ENCODE measurements at regions not wholly inside any gene's neighbourhood (a gene's known extent, or its start where the extent isn't known, plus 50 kb on each side); places are given as distances from the start of the nearest gene placed in this dataset.
"Not testable (repeated sequence)": the region's sequence is repeated elsewhere in the genome, so short reads cannot be mapped to it uniquely, and the experiment has no call there.

DNA sequence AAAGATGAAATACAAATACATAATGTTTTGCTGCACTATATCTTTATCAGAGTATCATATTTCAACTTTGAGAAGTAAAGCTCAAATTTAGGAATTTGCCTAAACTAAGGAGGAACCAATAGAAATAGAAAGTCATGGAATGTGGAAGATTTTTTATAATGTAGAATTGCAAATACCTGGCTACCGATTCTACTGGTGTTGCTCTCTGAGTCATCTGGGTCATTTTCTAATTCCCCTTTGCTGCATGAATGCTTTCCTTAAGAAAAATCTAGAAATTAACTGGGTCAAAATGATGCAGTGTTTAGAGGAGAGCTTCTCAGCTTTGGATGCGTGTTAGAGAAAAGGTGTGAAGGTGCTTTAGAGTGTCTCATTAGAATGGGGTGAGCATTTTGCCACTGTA, 568.9 kb upstream of the ANKRD30A start:
- DNase-seq (ENCODE audit: low spot score), result no peak

- DNase-seq (ENCODE audit: low spot score), result no peak
These were observed 570.4 kb upstream of the ANKRD30A start for GRCh38 chr10:36555036-36555435.

DNA sequence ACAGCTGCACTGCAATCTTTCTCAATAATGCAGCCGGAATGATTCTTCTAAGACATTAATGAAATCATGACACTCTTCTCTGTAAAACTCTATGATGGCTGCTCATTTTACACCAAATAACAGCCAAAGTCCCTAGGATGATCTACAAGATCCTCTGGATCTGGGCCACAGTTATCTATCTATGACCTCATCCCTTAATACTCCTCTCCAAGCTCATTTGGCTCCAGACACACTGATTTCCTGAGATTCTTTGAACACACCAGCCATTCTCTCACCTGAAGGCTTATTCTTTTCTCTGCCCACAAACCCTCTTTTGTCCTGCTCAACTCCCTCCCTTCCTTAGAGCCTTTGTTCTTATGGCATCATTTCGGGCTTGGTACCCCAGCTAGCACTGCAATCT, 577.4 kb upstream of the ANKRD30A start:
- DNase-seq (ENCODE audit: low spot score), result no peak

GRCh38 chr10:36542493-36542892, 582.9 kb upstream of the ANKRD30A start:
- no peak for DNase-seq (ENCODE audit: low spot score)

- DNase-seq (ENCODE audit: low spot score), result no peak
These were observed 584.8 kb upstream of the ANKRD30A start for GRCh38 chr10:36540611-36541010.

- no peak for DNase-seq (ENCODE audit: low spot score)
These were observed 586.3 kb upstream of the ANKRD30A start for GRCh38 chr10:36538953-36539586.

GRCh38 chr10:36534471-36535002, 590.9 kb upstream of the ANKRD30A start:
- peak; percentile 72 for DNase-seq (ENCODE audit: low spot score)

GRCh38 chr10:36533861-36534260, 591.5 kb upstream of the ANKRD30A start:
- no peak for DNase-seq (ENCODE audit: low spot score)

- DNase-seq (ENCODE audit: low spot score), result no peak
These were observed 592.1 kb upstream of the ANKRD30A start for GRCh38 chr10:36533316-36533715.

- DNase-seq (ENCODE audit: low spot score), result peak; percentile 27
These were observed 593.8 kb upstream of the ANKRD30A start for GRCh38 chr10:36531621-36532020.

GRCh38 chr10:36526033-36526432, 599.4 kb upstream of the ANKRD30A start:
- no peak for DNase-seq (ENCODE audit: low spot score)

- not testable (repeated sequence) for DNase-seq (ENCODE audit: low spot score)
These were observed 601.3 kb upstream of the ANKRD30A start for GRCh38 chr10:36524126-36524525.

DNA sequence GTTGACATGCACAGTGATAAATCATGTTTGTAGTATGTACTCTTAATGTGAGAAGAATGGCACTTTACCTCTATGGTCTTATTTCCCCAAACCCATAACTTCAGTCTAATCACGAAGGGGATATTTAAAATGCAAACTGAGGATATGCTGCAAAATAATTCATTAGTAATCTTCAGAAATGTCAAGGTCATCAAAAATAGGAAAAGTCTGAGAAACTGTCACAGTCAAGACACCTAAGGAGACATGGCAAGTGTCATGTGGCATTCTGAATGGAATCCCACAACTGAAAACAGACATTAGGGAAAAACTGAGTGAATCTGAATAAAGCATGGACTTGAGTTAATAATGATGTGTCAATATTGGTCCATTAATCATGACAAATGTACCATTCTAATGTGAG, 605.5 kb upstream of the ANKRD30A start:
- no peak for DNase-seq (ENCODE audit: low spot score)

DNA sequence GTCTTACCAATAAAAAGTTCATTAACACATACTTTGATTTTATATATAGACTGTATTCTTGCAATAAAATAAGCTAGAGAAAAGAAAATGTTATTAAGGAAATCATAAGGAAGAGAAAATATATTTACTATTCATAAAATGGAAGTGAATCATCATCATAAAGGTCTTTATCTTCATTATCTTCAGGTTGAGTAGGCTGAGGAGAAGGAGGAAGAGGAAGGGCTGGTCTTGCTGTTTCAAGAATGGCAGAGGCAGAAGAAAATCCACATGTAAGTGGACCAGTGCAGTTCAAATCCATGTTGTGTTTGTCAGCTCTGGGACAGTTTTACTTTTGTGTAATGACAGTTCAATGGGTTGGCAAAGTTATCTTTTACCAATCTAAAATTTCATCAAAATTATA, 609.1 kb upstream of the ANKRD30A start:
- DNase-seq (ENCODE audit: low spot score), result no peak

GRCh38 chr10:36515319-36515718, 610.1 kb upstream of the ANKRD30A start:
- DNase-seq (ENCODE audit: low spot score), result peak; percentile 22

GRCh38 chr10:36507715-36508114, 617.7 kb upstream of the ANKRD30A start:
- DNase-seq (ENCODE audit: low spot score), result no peak

GRCh38 chr10:36506697-36507496, 618.5 kb upstream of the ANKRD30A start:
- no peak for DNase-seq (ENCODE audit: low spot score)

GRCh38 chr10:36506261-36506660, 619.1 kb upstream of the ANKRD30A start:
- DNase-seq (ENCODE audit: low spot score), result no peak

- DNase-seq (ENCODE audit: low spot score), result no peak
These were observed 620.6 kb upstream of the ANKRD30A start for GRCh38 chr10:36504758-36505157.

GRCh38 chr10:36500266-36500665, 625.1 kb upstream of the ANKRD30A start:
- DNase-seq (ENCODE audit: low spot score), result no peak

DNA sequence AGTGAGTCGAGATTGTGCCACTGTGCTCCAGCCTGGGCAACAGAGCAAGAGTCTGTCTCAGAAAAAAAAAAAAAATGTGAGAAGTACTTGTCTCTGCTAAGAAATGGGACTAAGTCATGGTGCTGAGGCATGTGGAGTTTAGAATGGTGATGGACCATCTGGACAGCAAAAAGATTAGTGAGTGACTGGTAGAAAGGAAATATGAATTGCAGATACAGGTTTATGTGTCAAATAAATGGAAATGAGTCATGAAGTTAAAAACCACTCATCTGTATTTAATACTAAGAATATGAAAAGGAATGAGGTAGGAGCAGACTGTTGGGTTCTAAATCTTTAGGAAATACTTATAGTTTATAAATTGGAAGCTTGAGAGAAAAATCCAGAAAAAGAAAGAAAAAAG, 625.7 kb upstream of the ANKRD30A start:
- no peak for DNase-seq (ENCODE audit: low spot score)

- no peak for DNase-seq (ENCODE audit: low spot score)
These were observed 628.6 kb upstream of the ANKRD30A start for GRCh38 chr10:36496758-36497157.

- peak; percentile 75 for DNase-seq (ENCODE audit: low spot score)
These were observed 631.0 kb upstream of the ANKRD30A start for GRCh38 chr10:36494371-36494770.

- peak; percentile 15 for DNase-seq (ENCODE audit: low spot score)
These were observed 631.9 kb upstream of the ANKRD30A start for GRCh38 chr10:36493516-36493880.

Measured in AG08395 (cell line).